Endothelial cell of umbilical vein (primary cell): ENCODE measurements at regions not wholly inside any gene's neighbourhood (a gene's known extent, or its start where the extent isn't known, plus 50 kb on each side); places are given as distances from the start of the nearest gene placed in this dataset.

ENCODE experiments used
- BruUV-seq: library from RNA; stranded (reverse); fragments of 400-500 nt; replicated peaks from 2 replicates; lab custom pipeline; 2021; lab: Mats Ljungman, UMichigan
- CTCF ChIA-PET: fragments of 300-600, 350-600 bp; sonication (Branson Sonifier 250); formaldehyde crosslinking; loops from one replicate; lab custom pipeline; 2021; ENCODE audit warnings: antibody characterized with exemption, inconsistent platforms; lab: Charles Lee
- POLR2A ChIA-PET: fragments of 300-600, 350-600 bp; sonication (Branson Sonifier 250); formaldehyde crosslinking; loops from one replicate; lab custom pipeline; 2021; ENCODE audit warnings: antibody characterized with exemption, inconsistent platforms; lab: Charles Lee
- DNase-seq: peaks from one replicate; pipeline ENCODE4 v3.0.0-alpha.2; 2011; ENCODE audit warnings: low read depth, low spot score
- FAIRE-seq: peaks from 2 replicates; lab custom pipeline; 2011; peaks lifted over from hg19 to GRCh38; lab: Jason Lieb, UNC
- H2AFZ ChIP-seq: 2 replicates; pipeline ENCODE4 v1.6.0; 2012; ENCODE audit warnings: low read depth, low read length, control low read depth, inconsistent platforms
- H3K27ac ChIP-seq: 2 replicates; pipeline ENCODE4 v1.5.1; 2011; ENCODE audit warnings: low read depth, mild to moderate bottlenecking, control low read depth, low read length, moderate library complexity; ENCODE audit not compliant: insufficient read depth
- H3K27me3 ChIP-seq, 2 experiments: 2 replicates each; pipeline versions ENCODE4 v1.6.0 to v1.6.1; 2011; ENCODE audit warnings: low read length in 2 of 2, mixed read lengths in 1 of 2; ENCODE audit not compliant: control insufficient read depth in 2 of 2, insufficient read depth in 2 of 2
- H3K36me3 ChIP-seq, 2 experiments: 2 replicates in 1 of 2; 3 replicates in 1 of 2; pipeline ENCODE4 v1.5.1; 2011; ENCODE audit warnings: low read length in 2 of 2, mild to moderate bottlenecking in 1 of 2, moderate library complexity in 1 of 2; ENCODE audit not compliant: control insufficient read depth in 2 of 2, insufficient read depth in 2 of 2; ENCODE audit errors: extremely low read depth in 1 of 2
- H3K4me1 ChIP-seq: 3 replicates; pipeline ENCODE4 v1.5.1; 2011; ENCODE audit warnings: mild to moderate bottlenecking, low read length; ENCODE audit not compliant: control insufficient read depth, insufficient read depth; ENCODE audit errors: extremely low read depth
- H3K4me2 ChIP-seq: 2 replicates; pipeline ENCODE4 v1.6.1; 2011; ENCODE audit warnings: low read length, control low read depth, mixed read lengths; ENCODE audit not compliant: insufficient read depth
- H3K4me3 ChIP-seq, 3 experiments: fragments of 200-600 bp in 1 of 3; sonication (generic), shearing (Covaris generic) in 1 of 3; replicated peaks in 1 of 3; 2 replicates each; pipeline ENCODE4 v1.5.1; 2011 to 2016; ENCODE audit warnings: control low read depth in 3 of 3, low read length in 3 of 3, mild to moderate bottlenecking in 2 of 3, inconsistent platforms in 1 of 3, low read depth in 1 of 3, moderate library complexity in 1 of 3; ENCODE audit not compliant: insufficient read depth in 1 of 3
- H3K79me2 ChIP-seq: 2 replicates; pipeline ENCODE4 v1.6.0; 2012; ENCODE audit warnings: low read length, inconsistent platforms; ENCODE audit not compliant: control insufficient read depth, insufficient read depth
- H3K9ac ChIP-seq: replicated peaks from 2 replicates; pipeline ENCODE3; 2011; ENCODE audit warnings: low read length, control low read depth; ENCODE audit not compliant: insufficient read depth; ENCODE audit errors: extremely low read depth
- H3K9me1 ChIP-seq: replicated peaks from 3 replicates; pipeline ENCODE4 v1.6.0; 2011; ENCODE audit warnings: mild to moderate bottlenecking, low read length; ENCODE audit not compliant: control insufficient read depth, insufficient read depth; ENCODE audit errors: extremely low read depth
- H3K9me3 ChIP-seq: replicated peaks from 2 replicates; pipeline ENCODE4 v1.5.1; 2012; ENCODE audit warnings: low read length, inconsistent platforms; ENCODE audit not compliant: control insufficient read depth, insufficient read depth
- H4K20me1 ChIP-seq: replicated peaks from 2 replicates; pipeline ENCODE3; 2011; ENCODE audit warnings: mild to moderate bottlenecking, low read length; ENCODE audit not compliant: control insufficient read depth, insufficient read depth; ENCODE audit errors: extremely low read depth
- CTCF ChIP-seq, 2 donors: IDR thresholded peaks; 1 replicate in 1 of 2; 2 replicates in 1 of 2; pipeline ENCODE4 v1.5.1; 2011; ENCODE audit warnings: low read length in 2 of 2, mild to moderate bottlenecking in 2 of 2, moderate library complexity in 2 of 2, control low read depth in 1 of 2, inconsistent platforms in 1 of 2, low read depth in 1 of 2; ENCODE audit not compliant: insufficient read depth in 1 of 2; ENCODE audit errors: extremely low read depth in 1 of 2
- EZH2 ChIP-seq: IDR thresholded peaks from 2 replicates; pipeline ENCODE4 v1.6.1; 2012; ENCODE audit warnings: borderline replicate concordance, low read depth, mild to moderate bottlenecking, moderate library complexity, low read length, inconsistent platforms; ENCODE audit not compliant: severe bottlenecking
- FOS ChIP-seq: IDR thresholded peaks from 2 replicates; pipeline ENCODE4 v1.6.1; 2011; ENCODE audit warnings: mild to moderate bottlenecking, low read length, moderate library complexity, borderline replicate concordance; ENCODE audit not compliant: insufficient read depth
- GATA2 ChIP-seq: IDR thresholded peaks from 2 replicates; pipeline ENCODE4 v1.7.0; 2011; ENCODE audit warnings: low read depth, mild to moderate bottlenecking, moderate library complexity, mixed read lengths, low read length; ENCODE audit not compliant: insufficient read length, insufficient read depth
- JUN ChIP-seq: IDR thresholded peaks from 2 replicates; pipeline ENCODE4 v1.6.1; 2011; ENCODE audit warnings: borderline replicate concordance, low read depth; ENCODE audit not compliant: insufficient read length, insufficient read depth
- MAX ChIP-seq: IDR thresholded peaks from 2 replicates; pipeline ENCODE4 v1.6.1; 2011; ENCODE audit not compliant: insufficient read depth, insufficient read length
- MYC ChIP-seq: IDR thresholded peaks from one replicate; pipeline ENCODE4 v1.6.1; 2011; ENCODE audit warnings: mild to moderate bottlenecking, low read depth, low read length
- POLR2A ChIP-seq: IDR thresholded peaks from 2 replicates; pipeline ENCODE4 v1.6.1; 2012; ENCODE audit warnings: low read depth, mild to moderate bottlenecking, control low read depth, low read length
- POLR2AphosphoS5 ChIP-seq: IDR thresholded peaks from 2 replicates; pipeline ENCODE4 v1.6.1; 2012; ENCODE audit warnings: low read depth, mild to moderate bottlenecking, control low read depth, low read length, moderate library complexity; ENCODE audit not compliant: insufficient read depth
- dilution Hi-C: fragments of 300-500 bp; cut with MboI; formaldehyde crosslinking; loops from one replicate; pipeline ENCODE4 v1.15.0; 2019; ENCODE audit warnings: low sequenced_read_pairs; ENCODE audit not compliant: extremely low pct_ligation_motif_present
- intact Hi-C: fragments of 100-400 bp; cut with micrococcal nuclease; formaldehyde crosslinking; loops from one replicate; pipeline ENCODE4 v1.10.0; 2022

DNA sequence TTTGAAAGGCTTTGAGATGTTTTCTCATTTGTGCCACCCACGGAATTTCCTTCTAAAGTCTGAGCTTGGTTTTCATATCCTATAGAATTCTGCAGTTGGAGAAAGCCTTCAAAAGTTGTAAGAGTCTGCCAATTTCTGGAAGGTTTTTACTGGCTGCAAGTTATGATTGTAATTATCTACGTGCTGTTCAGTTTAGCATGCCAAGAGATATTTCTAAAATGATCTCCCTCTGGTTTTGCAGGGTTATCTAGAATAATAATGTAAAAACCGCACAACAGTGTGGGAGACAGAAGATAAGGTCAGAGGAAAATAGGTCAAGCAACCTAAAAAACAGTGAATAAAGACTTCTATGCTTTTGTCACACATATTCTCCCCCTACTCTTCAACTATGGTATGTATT lies 69.3 kb downstream of the MTERF1 start:
- peaks cover 0 to 2% of the 10 kb centered on the region in 2 experiments for H3K27me3 ChIP-seq
- ChIA-PET POLR2A (no interaction called here), CTCF (no interaction called here)
- no peak overlapping the region for H3K4me3 ChIP-seq
- intact Hi-C loops, result no loop called here
- TF ChIP-seq JUN, result no peak
- TF ChIP-seq POLR2A, result no peak
- TF ChIP-seq EZH2, result no peak
- no peak for TF ChIP-seq FOS
- no peak for TF ChIP-seq CTCF (IDR thresholded peaks at IDR 0.05; ENCODE audit: extremely low read depth in 1 of 2, insufficient read depth in 1 of 2, low read depth in 1 of 2, low read length in 2 of 2)
- TF ChIP-seq MAX, result no peak
- no peak for TF ChIP-seq GATA2
- TF ChIP-seq MYC, result no peak
- TF ChIP-seq POLR2AphosphoS5, result no peak
- DNase-seq (no peak), FAIRE-seq (no peak)
- dilution Hi-C loops, result no loop called here
- H3K9ac ChIP-seq, result no peak overlapping the region
- no peaks in the 10 kb centered on the region for H3K36me3 ChIP-seq
- H2AFZ ChIP-seq, result no peak overlapping the region
- no peaks in the 10 kb centered on the region for H4K20me1 ChIP-seq
- BruUV-seq, result no TSS peak
- H3K4me1 ChIP-seq, result no peaks in the 10 kb centered on the region
- H3K27ac ChIP-seq, result no peak overlapping the region
- no peaks in the 10 kb centered on the region for H3K9me1 ChIP-seq
- H3K9me3 ChIP-seq, result no peaks in the 10 kb centered on the region
- no peaks in the 10 kb centered on the region for H3K79me2 ChIP-seq
- no peak overlapping the region for H3K4me2 ChIP-seq
